Activated CD4-positive, alpha-beta T cell treated with anti-CD3 and anti-CD28 coated beads for 48 hours (primary cell): ENCODE measurements at regions not wholly inside any gene's neighbourhood (a gene's known extent, or its start where the extent isn't known, plus 50 kb on each side); places are given as distances from the start of the nearest gene placed in this dataset.
"Not testable (repeated sequence)": the region's sequence is repeated elsewhere in the genome, so short reads cannot be mapped to it uniquely, and the experiment has no call there.

ENCODE experiments used
- DNase-seq: peaks from one replicate; pipeline ENCODE4 v3.0.0-alpha.2; 2020

- no peak for DNase-seq
Measured at GRCh38 chr5:91867799-91868198, 484.7 kb upstream of the ARRDC3 start.

GRCh38 chr5:91865915-91866314, 482.8 kb upstream of the ARRDC3 start:
- DNase-seq, result no peak

- DNase-seq, result no peak
Measured at GRCh38 chr5:91864962-91865361, 481.8 kb upstream of the ARRDC3 start.

- DNase-seq, result no peak
Measured at GRCh38 chr5:91851670-91852069, 468.6 kb upstream of the ARRDC3 start.

- no peak for DNase-seq
Measured at GRCh38 chr5:91850031-91850430, 466.9 kb upstream of the ARRDC3 start.

GRCh38 chr5:91849069-91849468, 466.0 kb upstream of the ARRDC3 start:
- no peak for DNase-seq

GRCh38 chr5:91848453-91848852, 465.3 kb upstream of the ARRDC3 start:
- no peak for DNase-seq

- DNase-seq, result no peak
Measured at GRCh38 chr5:91841423-91841822, 458.3 kb upstream of the ARRDC3 start.

GRCh38 chr5:91840412-91840811, 457.3 kb upstream of the ARRDC3 start:
- DNase-seq, result no peak

GRCh38 chr5:91839721-91840120, 456.6 kb upstream of the ARRDC3 start:
- no peak for DNase-seq

- DNase-seq, result no peak
Measured at GRCh38 chr5:91839233-91839632, 456.1 kb upstream of the ARRDC3 start.

- no peak for DNase-seq
Measured at GRCh38 chr5:91830361-91830953, 447.3 kb upstream of the ARRDC3 start.

- DNase-seq, result no peak
Measured at GRCh38 chr5:91825618-91826017, 442.5 kb upstream of the ARRDC3 start.

GRCh38 chr5:91824406-91824805, 441.3 kb upstream of the ARRDC3 start:
- no peak for DNase-seq

GRCh38 chr5:91820874-91821273, 437.8 kb upstream of the ARRDC3 start:
- DNase-seq, result no peak

- DNase-seq, result no peak
Measured at GRCh38 chr5:91816681-91817080, 433.6 kb upstream of the ARRDC3 start.

GRCh38 chr5:91797576-91797975, 414.5 kb upstream of the ARRDC3 start:
- DNase-seq, result no peak

- no peak for DNase-seq
Measured at GRCh38 chr5:91794856-91795548, 411.9 kb upstream of the ARRDC3 start.

- no peak for DNase-seq
Measured at GRCh38 chr5:91794455-91794854, 411.3 kb upstream of the ARRDC3 start.

GRCh38 chr5:91787718-91788117, 404.6 kb upstream of the ARRDC3 start:
- DNase-seq, result no peak

GRCh38 chr5:91777671-91778070, 394.6 kb upstream of the ARRDC3 start:
- DNase-seq, result no peak

GRCh38 chr5:91776249-91776648, 393.1 kb upstream of the ARRDC3 start:
- DNase-seq, result no peak

GRCh38 chr5:91770400-91770799, 387.3 kb upstream of the ARRDC3 start:
- no peak for DNase-seq

- DNase-seq, result not testable (repeated sequence)
Measured at GRCh38 chr5:91757383-91757782, 374.3 kb upstream of the ARRDC3 start.

GRCh38 chr5:91754990-91755389, 371.9 kb upstream of the ARRDC3 start:
- no peak for DNase-seq
